ENCODE measurements at regions not wholly inside any gene's neighbourhood (a gene's known extent, or its start where the extent isn't known, plus 50 kb on each side); places are given as distances from the start of the nearest gene placed in this dataset.

- TF ChIP-seq, protein P1, sequence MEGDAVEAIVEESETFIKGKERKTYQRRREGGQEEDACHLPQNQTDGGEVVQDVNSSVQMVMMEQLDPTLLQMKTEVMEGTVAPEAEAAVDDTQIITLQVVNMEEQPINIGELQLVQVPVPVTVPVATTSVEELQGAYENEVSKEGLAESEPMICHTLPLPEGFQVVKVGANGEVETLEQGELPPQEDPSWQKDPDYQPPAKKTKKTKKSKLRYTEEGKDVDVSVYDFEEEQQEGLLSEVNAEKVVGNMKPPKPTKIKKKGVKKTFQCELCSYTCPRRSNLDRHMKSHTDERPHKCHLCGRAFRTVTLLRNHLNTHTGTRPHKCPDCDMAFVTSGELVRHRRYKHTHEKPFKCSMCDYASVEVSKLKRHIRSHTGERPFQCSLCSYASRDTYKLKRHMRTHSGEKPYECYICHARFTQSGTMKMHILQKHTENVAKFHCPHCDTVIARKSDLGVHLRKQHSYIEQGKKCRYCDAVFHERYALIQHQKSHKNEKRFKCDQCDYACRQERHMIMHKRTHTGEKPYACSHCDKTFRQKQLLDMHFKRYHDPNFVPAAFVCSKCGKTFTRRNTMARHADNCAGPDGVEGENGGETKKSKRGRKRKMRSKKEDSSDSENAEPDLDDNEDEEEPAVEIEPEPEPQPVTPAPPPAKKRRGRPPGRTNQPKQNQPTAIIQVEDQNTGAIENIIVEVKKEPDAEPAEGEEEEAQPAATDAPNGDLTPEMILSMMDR (IDR thresholded peaks at IDR 0.05; ENCODE audit: extremely low read depth, insufficient read depth, missing control alignments): no peak
- no peak for DNase-seq (ENCODE audit: low spot score)
- in situ Hi-C loops (cut with MboI; ENCODE audit: low pct_unique_long_range_greater_than_20kb, low sequenced_read_pairs, unreplicated experiment): no loop called here
Observed at GRCh38 chr15:101124731-101125451, 127.0 kb downstream of the CHSY1 start.

GRCh38 chr15:101123222-101123910 lies 128.5 kb downstream of the CHSY1 start:
- in situ Hi-C loops (cut with MboI; ENCODE audit: low pct_unique_long_range_greater_than_20kb, low sequenced_read_pairs, unreplicated experiment): no loop called here
- TF ChIP-seq, protein P1 (IDR thresholded peaks at IDR 0.05; ENCODE audit: extremely low read depth, insufficient read depth, missing control alignments): no peak
- DNase-seq (ENCODE audit: low spot score): no peak

- no peak for DNase-seq (ENCODE audit: low spot score)
- TF ChIP-seq, protein P1 (IDR thresholded peaks at IDR 0.05; ENCODE audit: extremely low read depth, insufficient read depth, missing control alignments): no peak
- in situ Hi-C loops (cut with MboI; ENCODE audit: low pct_unique_long_range_greater_than_20kb, low sequenced_read_pairs, unreplicated experiment): no loop called here
Observed at GRCh38 chr15:101122806-101123205, 129.0 kb downstream of the CHSY1 start.

DNA sequence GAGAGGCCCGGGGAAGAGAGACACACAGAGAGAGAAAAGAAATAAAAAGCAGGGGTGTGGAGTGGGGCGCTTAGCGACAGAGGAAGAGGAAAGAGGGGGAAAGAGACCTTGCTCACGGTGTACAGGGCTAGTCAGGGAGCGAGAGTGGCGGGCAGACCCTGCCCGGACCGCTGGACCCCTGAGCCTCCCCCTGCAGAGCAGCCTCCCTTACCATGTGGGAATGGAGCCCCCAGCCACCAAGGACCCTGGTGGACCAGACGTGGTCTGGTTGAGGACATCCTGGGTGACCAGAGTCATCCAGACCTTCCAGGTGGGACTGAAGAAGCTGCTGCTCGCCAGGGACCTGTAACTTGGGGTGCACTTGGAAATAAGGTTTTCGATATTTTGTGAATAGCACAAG lies 129.6 kb downstream of the CHSY1 start:
- no peak for DNase-seq (ENCODE audit: low spot score)
- in situ Hi-C loops (cut with MboI; ENCODE audit: low pct_unique_long_range_greater_than_20kb, low sequenced_read_pairs, unreplicated experiment): no loop called here
- TF ChIP-seq, protein P1 (IDR thresholded peaks at IDR 0.05; ENCODE audit: extremely low read depth, insufficient read depth, missing control alignments): no peak

DNA sequence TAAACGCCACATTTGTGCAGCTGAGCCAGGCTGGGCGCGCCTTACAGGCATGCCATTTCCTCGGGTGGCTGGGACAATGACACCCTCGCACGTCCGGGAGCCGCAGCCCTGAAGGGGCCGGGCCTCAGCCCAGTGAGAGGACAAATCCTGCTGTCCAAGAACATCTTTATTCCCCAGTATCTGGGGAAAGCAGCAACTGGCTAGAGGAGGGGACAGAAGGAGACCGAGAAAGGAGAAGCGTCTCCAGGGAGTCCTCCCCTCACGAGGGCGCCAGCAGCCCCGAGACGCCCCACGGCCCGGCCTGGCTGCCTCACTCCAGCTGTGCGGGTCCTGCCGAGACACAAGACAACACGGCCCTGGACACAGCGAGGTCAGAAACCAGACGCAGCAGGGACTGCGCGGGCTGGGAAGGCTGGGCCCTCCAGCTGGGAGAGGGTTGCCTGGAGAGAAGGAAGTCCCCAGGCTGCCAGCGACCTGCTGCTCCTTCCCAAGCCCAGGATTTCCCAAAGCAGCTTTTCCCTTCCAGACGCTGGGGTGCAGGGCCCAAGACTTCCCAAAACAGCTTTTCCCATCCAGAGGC lies 130.2 kb downstream of the CHSY1 start:
- DNase-seq (ENCODE audit: low spot score): peak; percentile 77
- in situ Hi-C loops (cut with MboI; ENCODE audit: low pct_unique_long_range_greater_than_20kb, low sequenced_read_pairs, unreplicated experiment): no loop called here
- TF ChIP-seq, protein P1 (IDR thresholded peaks at IDR 0.05; ENCODE audit: extremely low read depth, insufficient read depth, missing control alignments): peak; percentile 65

DNA sequence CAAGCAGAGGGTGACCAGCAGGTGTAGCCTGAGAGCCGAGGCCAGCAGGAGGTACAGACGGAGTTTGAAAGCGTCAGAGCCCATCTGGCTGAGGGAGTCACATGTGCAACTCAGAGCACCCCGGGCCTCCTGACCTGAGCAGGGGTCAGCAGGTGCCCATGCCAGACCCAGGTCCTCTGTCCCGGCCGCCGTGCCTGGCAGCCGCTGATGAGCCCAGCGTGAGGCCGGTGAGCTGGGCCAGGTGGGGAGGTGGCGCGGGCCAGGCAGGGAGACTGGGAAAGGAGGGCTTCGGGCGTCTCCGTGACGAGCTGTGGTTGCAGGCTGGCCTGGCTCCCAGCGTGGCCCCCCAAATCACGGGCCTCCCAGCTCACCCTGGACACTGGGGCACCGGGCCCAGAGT lies 130.9 kb downstream of the CHSY1 start:
- no peak for DNase-seq (ENCODE audit: low spot score)

More for the DNA sequence above, 130.9 kb downstream of the CHSY1 start:
- TF ChIP-seq, protein P1 (IDR thresholded peaks at IDR 0.05; ENCODE audit: extremely low read depth, insufficient read depth, missing control alignments): no peak
- in situ Hi-C loops (cut with MboI; ENCODE audit: low pct_unique_long_range_greater_than_20kb, low sequenced_read_pairs, unreplicated experiment): no loop called here

Measured in GM13977 (cell line).